ENCODE measurements at regions not wholly inside any gene's neighbourhood (a gene's known extent, or its start where the extent isn't known, plus 50 kb on each side); places are given as distances from the start of the nearest gene placed in this dataset.

GRCh38 chr1:55632906-55633305, 417.7 kb upstream of the USP24 start:
- DNase-seq (ENCODE audit: low read depth in 2 of 2), result no peak

GRCh38 chr1:55632058-55632457, 416.9 kb upstream of the USP24 start:
- DNase-seq (ENCODE audit: low read depth in 2 of 2), result no peak

GRCh38 chr1:55631509-55631908, 416.3 kb upstream of the USP24 start:
- no peak for DNase-seq (ENCODE audit: low read depth in 2 of 2)

- DNase-seq (ENCODE audit: low read depth in 2 of 2), result no peak
Measured at GRCh38 chr1:55626326-55626725, 411.2 kb upstream of the USP24 start.

GRCh38 chr1:55624766-55625165, 409.6 kb upstream of the USP24 start:
- DNase-seq (ENCODE audit: low read depth in 2 of 2), result no peak

GRCh38 chr1:55623311-55623710, 408.1 kb upstream of the USP24 start:
- DNase-seq (ENCODE audit: low read depth in 2 of 2), result no peak

- no peak for DNase-seq (ENCODE audit: low read depth in 2 of 2)
Measured at GRCh38 chr1:55622074-55622473, 406.9 kb upstream of the USP24 start.

GRCh38 chr1:55618199-55618598, 403.0 kb upstream of the USP24 start:
- DNase-seq (ENCODE audit: low read depth in 2 of 2), result no peak

- no peak for DNase-seq (ENCODE audit: low read depth in 2 of 2)
Measured at GRCh38 chr1:55617288-55617982, 402.3 kb upstream of the USP24 start.

- DNase-seq (ENCODE audit: low read depth in 2 of 2), result no peak
Measured at GRCh38 chr1:55612988-55613387, 397.8 kb upstream of the USP24 start.

- DNase-seq (ENCODE audit: low read depth in 2 of 2), result no peak
Measured at GRCh38 chr1:55611123-55611522, 396.0 kb upstream of the USP24 start.

GRCh38 chr1:55610203-55610602, 395.0 kb upstream of the USP24 start:
- no peak for DNase-seq (ENCODE audit: low read depth in 2 of 2)

GRCh38 chr1:55609630-55610029, 394.5 kb upstream of the USP24 start:
- DNase-seq (ENCODE audit: low read depth in 2 of 2), result no peak

- DNase-seq (ENCODE audit: low read depth in 2 of 2), result no peak
Measured at GRCh38 chr1:55605155-55605554, 390.0 kb upstream of the USP24 start.

- no peak for DNase-seq (ENCODE audit: low read depth in 2 of 2)
Measured at GRCh38 chr1:55604749-55605148, 389.6 kb upstream of the USP24 start.

GRCh38 chr1:55604179-55604578, 389.0 kb upstream of the USP24 start:
- no peak for DNase-seq (ENCODE audit: low read depth in 2 of 2)

GRCh38 chr1:55600242-55600641, 385.1 kb upstream of the USP24 start:
- no peak for DNase-seq (ENCODE audit: low read depth in 2 of 2)

- no peak for DNase-seq (ENCODE audit: low read depth in 2 of 2)
Measured at GRCh38 chr1:55597910-55598309, 382.7 kb upstream of the USP24 start.

- DNase-seq (ENCODE audit: low read depth in 2 of 2), result no peak
Measured at GRCh38 chr1:55594701-55595100, 379.5 kb upstream of the USP24 start.

GRCh38 chr1:55593298-55593697, 378.1 kb upstream of the USP24 start:
- DNase-seq (ENCODE audit: low read depth in 2 of 2), result no peak

- DNase-seq (ENCODE audit: low read depth in 2 of 2), result no peak
Measured at GRCh38 chr1:55592122-55592521, 377.0 kb upstream of the USP24 start.

GRCh38 chr1:55589671-55590297, 374.6 kb upstream of the USP24 start:
- DNase-seq (ENCODE audit: low read depth in 2 of 2), result no peak

GRCh38 chr1:55588309-55588708, 373.1 kb upstream of the USP24 start:
- DNase-seq (ENCODE audit: low read depth in 2 of 2), result no peak

- no peak for DNase-seq (ENCODE audit: low read depth in 2 of 2)
Measured at GRCh38 chr1:55586771-55587170, 371.6 kb upstream of the USP24 start.
